22Rv1 (cell line): ENCODE measurements at regions not wholly inside any gene's neighbourhood (a gene's known extent, or its start where the extent isn't known, plus 50 kb on each side); places are given as distances from the start of the nearest gene placed in this dataset.

ENCODE experiments used
- CTCF ChIP-seq: fragments of 450-650 bp; IDR thresholded peaks from 2 replicates; pipeline ENCODE4 v1.5.1; 2017; ENCODE audit warnings: mild to moderate bottlenecking
- ZFX ChIP-seq: fragments of 450-650 bp; IDR thresholded peaks from 2 replicates; pipeline ENCODE4 v1.6.1; 2017; ENCODE audit warnings: antibody characterized with exemption, borderline replicate concordance

GRCh38 chr16:88289968-88290401, 92.8 kb upstream of the ZNF469 start:
- no peak for TF ChIP-seq CTCF
- TF ChIP-seq ZFX = no peak
